Epithelial cell of esophagus (primary cell): ENCODE measurements at regions not wholly inside any gene's neighbourhood (a gene's known extent, or its start where the extent isn't known, plus 50 kb on each side); places are given as distances from the start of the nearest gene placed in this dataset.

Experiments used
- DNase-seq: peaks from one replicate; pipeline ENCODE4 v3.0.0; 2010; ENCODE audit warnings: low read depth
- H3K4me3 ChIP-seq: 2 replicates; pipeline ENCODE4 v1.5.1; 2011; ENCODE audit warnings: mild to moderate bottlenecking, low read length, control low read depth
- TF ChIP-seq, protein P1 (sequence below): IDR thresholded peaks from 2 replicates; pipeline ENCODE4 v1.5.1; 2011; ENCODE audit warnings: low read depth, mild to moderate bottlenecking, low read length, control low read depth, inconsistent platforms; ENCODE audit not compliant: insufficient read depth; ENCODE audit errors: missing control alignments

DNA sequence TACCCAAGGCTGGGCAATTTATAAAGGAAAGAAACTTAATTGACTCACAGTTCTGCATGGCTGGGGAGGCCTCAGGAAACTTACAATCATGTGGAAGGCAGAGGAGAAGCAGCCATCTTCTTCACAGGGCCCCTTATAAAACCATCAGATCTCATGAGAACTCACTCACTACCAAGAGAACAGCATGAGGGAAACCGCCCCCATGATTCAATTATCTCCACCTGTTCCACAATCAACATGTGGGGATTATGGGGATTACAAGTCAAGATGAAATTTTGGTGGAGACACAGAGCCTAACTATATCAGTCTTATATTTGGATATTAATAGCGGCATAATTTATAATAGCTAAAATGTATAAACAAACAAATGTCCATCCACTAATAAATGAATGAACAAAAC, 1123.7 kb upstream of the NCAM2 start:
- TF ChIP-seq, protein P1, sequence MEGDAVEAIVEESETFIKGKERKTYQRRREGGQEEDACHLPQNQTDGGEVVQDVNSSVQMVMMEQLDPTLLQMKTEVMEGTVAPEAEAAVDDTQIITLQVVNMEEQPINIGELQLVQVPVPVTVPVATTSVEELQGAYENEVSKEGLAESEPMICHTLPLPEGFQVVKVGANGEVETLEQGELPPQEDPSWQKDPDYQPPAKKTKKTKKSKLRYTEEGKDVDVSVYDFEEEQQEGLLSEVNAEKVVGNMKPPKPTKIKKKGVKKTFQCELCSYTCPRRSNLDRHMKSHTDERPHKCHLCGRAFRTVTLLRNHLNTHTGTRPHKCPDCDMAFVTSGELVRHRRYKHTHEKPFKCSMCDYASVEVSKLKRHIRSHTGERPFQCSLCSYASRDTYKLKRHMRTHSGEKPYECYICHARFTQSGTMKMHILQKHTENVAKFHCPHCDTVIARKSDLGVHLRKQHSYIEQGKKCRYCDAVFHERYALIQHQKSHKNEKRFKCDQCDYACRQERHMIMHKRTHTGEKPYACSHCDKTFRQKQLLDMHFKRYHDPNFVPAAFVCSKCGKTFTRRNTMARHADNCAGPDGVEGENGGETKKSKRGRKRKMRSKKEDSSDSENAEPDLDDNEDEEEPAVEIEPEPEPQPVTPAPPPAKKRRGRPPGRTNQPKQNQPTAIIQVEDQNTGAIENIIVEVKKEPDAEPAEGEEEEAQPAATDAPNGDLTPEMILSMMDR = no peak
- DNase-seq = no peak
- no peak overlapping the region for H3K4me3 ChIP-seq

DNA sequence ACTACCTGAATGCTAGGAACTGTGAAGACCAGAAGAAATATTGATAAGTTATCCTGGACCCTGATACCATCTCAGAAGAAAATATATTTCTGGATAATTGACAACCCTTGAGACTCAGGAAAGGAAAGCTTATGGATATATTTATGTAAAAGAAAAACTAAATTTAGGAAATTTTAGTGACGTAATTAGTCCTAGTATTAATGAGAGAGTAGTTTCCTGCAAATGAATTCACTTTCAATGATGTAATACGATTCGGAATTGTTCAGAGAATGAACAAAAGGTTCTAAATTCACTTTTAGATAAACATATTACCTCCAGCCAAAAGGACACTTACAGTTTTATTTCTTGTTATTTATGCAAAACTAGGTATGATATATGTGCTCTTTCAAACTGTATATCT, 1120.1 kb upstream of the NCAM2 start:
- DNase-seq = no peak
- TF ChIP-seq, protein P1 = no peak
- H3K4me3 ChIP-seq = no peak overlapping the region

DNA sequence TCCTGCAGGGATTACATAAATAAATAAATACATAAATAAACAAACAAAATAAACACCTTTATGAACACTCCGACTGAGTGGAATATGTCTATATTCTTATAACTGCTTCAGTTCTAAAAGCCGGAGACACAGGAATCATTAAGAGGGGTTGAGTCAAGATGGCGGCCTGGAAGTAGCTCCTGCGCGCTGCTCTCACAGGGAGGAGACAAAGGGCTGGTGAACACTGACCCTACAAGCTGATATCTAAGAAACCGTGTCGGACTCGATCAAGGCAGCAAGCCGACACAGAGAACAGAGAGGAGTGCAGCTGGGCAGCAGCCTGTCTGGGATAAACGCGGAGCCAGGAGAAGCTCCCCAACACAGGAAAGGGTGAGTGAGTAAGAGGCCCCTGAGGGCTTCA, 1098.6 kb upstream of the NCAM2 start:
- TF ChIP-seq, protein P1 = no peak
- H3K4me3 ChIP-seq = no peak overlapping the region
- no peak for DNase-seq

DNA sequence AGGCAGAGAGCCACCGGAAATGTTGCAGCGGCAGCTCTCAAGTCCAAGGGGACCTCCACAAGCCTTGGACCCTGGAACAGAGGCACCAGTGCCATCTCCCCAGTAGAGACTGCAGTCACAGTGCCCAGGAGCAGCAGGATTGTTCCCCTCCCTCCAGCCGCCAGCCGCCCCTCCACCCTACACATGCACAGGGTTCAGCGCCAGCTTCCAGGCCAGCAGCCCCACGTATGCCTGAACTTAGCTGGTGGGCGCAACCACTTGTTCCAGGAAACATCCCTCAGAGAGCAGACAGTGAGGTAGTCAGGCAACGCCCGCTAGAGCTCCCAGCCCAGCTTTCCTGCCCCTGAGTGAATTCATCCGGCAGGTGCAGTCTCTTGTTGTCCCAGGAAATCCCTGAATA, 1098.1 kb upstream of the NCAM2 start:
- TF ChIP-seq, protein P1 = no peak
- H3K4me3 ChIP-seq = no peak overlapping the region
- DNase-seq = no peak

DNA sequence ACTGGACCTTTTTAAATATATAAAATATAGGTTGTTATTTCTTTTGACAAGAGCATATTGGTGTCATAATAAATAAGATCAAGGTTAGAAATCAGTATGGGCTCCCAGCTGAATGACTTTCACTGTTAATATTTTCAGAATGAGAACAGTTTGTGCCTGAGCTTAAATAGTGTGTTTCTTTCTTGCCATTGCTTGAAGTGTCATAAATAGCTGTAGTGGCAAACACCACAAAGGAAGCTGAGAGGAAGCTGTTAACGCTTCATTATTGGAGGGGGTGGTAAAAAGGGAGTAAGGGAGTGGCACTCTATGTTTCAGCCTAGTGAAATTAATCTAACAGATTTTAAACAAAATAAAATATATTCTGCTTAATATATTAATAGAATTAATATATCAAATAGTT, 1089.8 kb upstream of the NCAM2 start:
- no peak overlapping the region for H3K4me3 ChIP-seq
- TF ChIP-seq, protein P1 = no peak
- DNase-seq = no peak

DNA sequence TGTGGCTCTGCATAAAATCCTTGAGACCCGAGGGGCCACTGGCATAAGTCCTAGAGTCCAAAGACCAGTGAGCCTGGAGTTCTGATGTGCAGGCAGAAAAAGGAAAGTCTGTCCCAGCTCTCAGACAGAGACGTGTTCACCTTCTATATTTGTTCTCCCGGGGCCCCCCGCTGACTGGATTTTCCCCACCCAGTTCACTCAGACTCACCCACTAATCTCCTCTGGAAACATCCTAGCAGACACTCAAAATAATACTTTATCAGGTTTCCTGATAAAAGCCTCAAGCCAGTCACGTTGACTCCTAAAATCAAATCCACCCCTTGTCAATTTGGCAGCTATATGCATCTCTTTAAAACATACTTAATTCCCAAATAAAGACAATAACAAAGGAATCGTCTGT, 1084.2 kb upstream of the NCAM2 start:
- TF ChIP-seq, protein P1 = no peak
- H3K4me3 ChIP-seq = no peak overlapping the region

DNA sequence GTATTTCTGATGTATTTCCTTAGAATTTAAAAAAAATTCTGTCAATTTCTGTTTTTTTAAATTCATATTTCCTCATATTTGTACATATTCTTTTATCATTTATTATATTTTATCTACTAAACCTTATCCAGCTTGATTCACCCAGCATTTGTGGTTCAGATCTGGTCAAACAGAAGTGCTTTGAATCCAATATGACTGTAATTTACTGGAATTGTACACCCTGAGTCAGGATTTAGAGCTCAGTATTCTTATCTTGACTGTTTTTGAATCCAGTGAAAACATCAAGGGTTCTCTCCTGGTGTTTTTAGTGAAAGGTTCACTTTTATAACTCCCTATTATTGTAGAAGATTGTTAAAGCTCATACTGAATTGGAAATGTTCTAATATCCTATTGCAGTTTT, 1077.0 kb upstream of the NCAM2 start:
- no peak overlapping the region for H3K4me3 ChIP-seq
- TF ChIP-seq, protein P1 = no peak
- no peak for DNase-seq

More for the DNA sequence above, 1084.2 kb upstream of the NCAM2 start:
- no peak for DNase-seq
